PC-3 (cell line): ENCODE measurements at regions not wholly inside any gene's neighbourhood (a gene's known extent, or its start where the extent isn't known, plus 50 kb on each side); places are given as distances from the start of the nearest gene placed in this dataset.

Source experiments
- ATAC-seq: fragments of 200-7000 bp; cut with Tn5 transposase; 2 replicates; pipeline ENCODE4 v1.9.1; 2020; ENCODE audit warnings: mild to moderate bottlenecking, moderate library complexity
- BruUV-seq: library from RNA; stranded (reverse); fragments of 400-500 nt; replicated peaks from 2 replicates; lab custom pipeline; 2021; lab: Mats Ljungman, UMichigan
- CTCF ChIA-PET: fragments of 300-600 bp; sonication (Branson Sonifier 250); formaldehyde crosslinking; loops from one replicate; lab custom pipeline; 2022; ENCODE audit warnings: antibody characterized with exemption; lab: Charles Lee
- POLR2A ChIA-PET: fragments of 300-600 bp; sonication (Branson Sonifier 250); formaldehyde crosslinking; loops from one replicate; lab custom pipeline; 2022; ENCODE audit warnings: antibody characterized with exemption; ENCODE audit not compliant: unreplicated experiment; lab: Charles Lee
- DNase-seq: peaks from one replicate; pipeline ENCODE4 v3.0.0-alpha.2; 2015
- H2AFZ ChIP-seq: fragments of 300-600 bp; sonication (generic); 2 replicates; pipeline ENCODE4 v1.6.0; 2016; ENCODE audit warnings: antibody characterized with exemption, low read length
- H3F3A ChIP-seq: fragments of 300-600 bp; sonication (generic); one replicate; pipeline ENCODE4 v1.6.0; 2017; ENCODE audit warnings: antibody characterized with exemption, low read length, control low read depth, mild to moderate bottlenecking; ENCODE audit not compliant: unreplicated experiment
- H3K27ac ChIP-seq: fragments of 300-600 bp; sonication (generic); 2 replicates; pipeline ENCODE4 v1.5.1; 2016; ENCODE audit warnings: mild to moderate bottlenecking, low read length
- H3K27me3 ChIP-seq: fragments of 300-600 bp; sonication (generic); 2 replicates; pipeline ENCODE4 v1.6.1; 2016; ENCODE audit warnings: low read length, mixed read lengths
- H3K36me3 ChIP-seq: fragments of 300-600 bp; sonication (generic); 2 replicates; pipeline ENCODE4 v1.6.1; 2016; ENCODE audit warnings: low read depth, mixed run types, low read length, mixed read lengths
- H3K4me1 ChIP-seq: fragments of 300-600 bp; sonication (generic); 2 replicates; pipeline ENCODE4 v1.5.1; 2016; ENCODE audit warnings: low read length; ENCODE audit not compliant: insufficient read depth
- H3K4me2 ChIP-seq: fragments of 300-600 bp; sonication (generic); 2 replicates; pipeline ENCODE4 v1.6.0; 2016; ENCODE audit warnings: low read length
- H3K4me3 ChIP-seq: fragments of 300-600 bp; sonication (generic); 2 replicates; pipeline ENCODE4 v1.5.1; 2016; ENCODE audit warnings: mild to moderate bottlenecking, low read length, mixed read lengths
- H3K79me2 ChIP-seq: fragments of 300-600 bp; sonication (generic); 2 replicates; pipeline ENCODE4 v1.6.1; 2017; ENCODE audit warnings: low read length, mixed read lengths
- H3K9ac ChIP-seq: fragments of 300-600 bp; sonication (generic); 2 replicates; pipeline ENCODE4 v1.6.0; 2016; ENCODE audit warnings: mild to moderate bottlenecking, low read length
- H3K9me2 ChIP-seq: fragments of 300-600 bp; sonication (generic); replicated peaks from 2 replicates; pipeline ENCODE4 v1.6.1; 2016; ENCODE audit warnings: mixed run types, low read length, mixed read lengths
- H3K9me3 ChIP-seq: fragments of 300-600 bp; sonication (generic); 2 replicates; pipeline ENCODE4 v1.6.1; 2016; ENCODE audit warnings: low read length, mixed read lengths
- H4K20me1 ChIP-seq: fragments of 300-600 bp; sonication (generic); 2 replicates; pipeline ENCODE4 v1.6.1; 2016; ENCODE audit warnings: low read length, mixed read lengths
- CTCF ChIP-seq: fragments of 300-600 bp; sonication (generic); conservative IDR thresholded peaks from 2 replicates; pipeline ENCODE4 v1.5.1; 2017; ENCODE audit warnings: antibody characterized with exemption, low read depth, mild to moderate bottlenecking, low read length
- EZH2 ChIP-seq: fragments of 300-600 bp; sonication (generic); IDR thresholded peaks from one replicate; pipeline ENCODE4 v1.6.1; 2017; ENCODE audit warnings: antibody characterized with exemption, mild to moderate bottlenecking, low read length; ENCODE audit not compliant: unreplicated experiment
- EZH2phosphoT487 ChIP-seq: fragments of 300-600 bp; sonication (generic); IDR thresholded peaks from 2 replicates; pipeline ENCODE4 v1.6.1; 2018; ENCODE audit warnings: mild to moderate bottlenecking, antibody characterized with exemption, low read length, borderline replicate concordance
- intact Hi-C: fragments of 100-400 bp; cut with micrococcal nuclease; formaldehyde crosslinking; loops from 2 replicates; pipeline ENCODE4 v1.9.0; 2023

GRCh38 chr3:106241593-106241992 is 372.8 kb upstream of the CBLB start:
- no peaks in the 10 kb centered on the region for H3K9me3 ChIP-seq
- ChIA-PET POLR2A (no interaction called here), CTCF (no interaction called here)
- no peaks in the 10 kb centered on the region for H3K9me2 ChIP-seq
- DNase-seq (no peak), ATAC-seq (no peak)
- no TSS peak for BruUV-seq
- H2AFZ ChIP-seq, result no peak overlapping the region
- no peak overlapping the region for H3K4me2 ChIP-seq
- no peaks in the 10 kb centered on the region for H3F3A ChIP-seq
- no peak overlapping the region for H3K4me3 ChIP-seq
- no peaks in the 10 kb centered on the region for H3K4me1 ChIP-seq
- H3K27me3 ChIP-seq, result no peaks in the 10 kb centered on the region
- no peaks in the 10 kb centered on the region for H3K36me3 ChIP-seq
- no peaks in the 10 kb centered on the region for H4K20me1 ChIP-seq
- H3K27ac ChIP-seq, result no peak overlapping the region
- TF ChIP-seq CTCF, result no peak
- no peak for TF ChIP-seq EZH2
- no peak for TF ChIP-seq EZH2phosphoT487
- no peak overlapping the region for H3K9ac ChIP-seq
- H3K79me2 ChIP-seq, result no peaks in the 10 kb centered on the region
- intact Hi-C loops, result loop anchor here (10.0 kb wide), 1 partner anchor 363 kb away; no protein-coding TSS in a partner anchor

- H2AFZ ChIP-seq, result no peak overlapping the region
- no peaks in the 10 kb centered on the region for H3K9me3 ChIP-seq
- ATAC-seq, result no peak
Measured at GRCh38 chr3:106242781-106243180, 374.0 kb upstream of the CBLB start.

More at GRCh38 chr3:106242781-106243180, 374.0 kb upstream of the CBLB start:
- Histone ChIP-seq H4K20me1 (no peaks in the 10 kb centered on the region), H3K4me3 (no peak overlapping the region), H3K27me3 (no peaks in the 10 kb centered on the region), H3K4me1 (no peaks in the 10 kb centered on the region), H3F3A (no peaks in the 10 kb centered on the region), H3K27ac (no peak overlapping the region), H3K9ac (no peak overlapping the region), H3K79me2 (no peaks in the 10 kb centered on the region), H3K36me3 (no peaks in the 10 kb centered on the region), H3K9me2 (no peaks in the 10 kb centered on the region), H3K4me2 (no peak overlapping the region)
- POLR2A ChIA-PET, result no interaction called here
- TF ChIP-seq EZH2, result no peak
- no peak for TF ChIP-seq CTCF
- no peak for TF ChIP-seq EZH2phosphoT487
- intact Hi-C loops, result loop anchor here (10.0 kb wide), 1 partner anchor 362 kb away; no protein-coding TSS in a partner anchor
- CTCF ChIA-PET, result no interaction called here
- no TSS peak for BruUV-seq
- no peak for DNase-seq
